HL-60 (cell line): ENCODE measurements at regions not wholly inside any gene's neighbourhood (a gene's known extent, or its start where the extent isn't known, plus 50 kb on each side); places are given as distances from the start of the nearest gene placed in this dataset.

Experiments used
- DNase-seq, 2 experiments: peaks; one replicate each; pipeline ENCODE4 v3.0.0-alpha.2; 2010 to 2020; ENCODE audit warnings: low read depth in 1 of 2, low spot score in 1 of 2
- H3K27ac ChIP-seq: fragments of 250-450 bp; sonication (Bioruptor Pico); replicated peaks from 2 replicates; pipeline ENCODE4 v1.5.1; 2020; ENCODE audit warnings: mild to moderate bottlenecking, moderate library complexity
- H3K27me3 ChIP-seq: fragments of 250-450 bp; sonication (Bioruptor Pico); 2 replicates; pipeline ENCODE4 v1.5.1; 2021; ENCODE audit warnings: mild to moderate bottlenecking, moderate library complexity; ENCODE audit not compliant: insufficient read depth, poor library complexity, severe bottlenecking
- H3K4me3 ChIP-seq: replicated peaks from 2 replicates; pipeline ENCODE4 v1.5.1; 2011; ENCODE audit warnings: mild to moderate bottlenecking, control low read depth, low read length; ENCODE audit not compliant: insufficient read depth
- CTCF ChIP-seq: IDR thresholded peaks from one replicate; pipeline ENCODE4 v1.5.1; 2011; ENCODE audit warnings: low read length, control low read depth, inconsistent platforms; ENCODE audit not compliant: insufficient read depth
- GABPA ChIP-seq: IDR thresholded peaks from 2 replicates; pipeline ENCODE4 v1.6.1; 2012; ENCODE audit warnings: low read depth
- POLR2AphosphoS5 ChIP-seq: IDR thresholded peaks from 2 replicates; pipeline ENCODE4 v1.6.1; 2012; ENCODE audit warnings: low read depth
- REST ChIP-seq: IDR thresholded peaks from 2 replicates; pipeline ENCODE4 v1.6.1; 2012; ENCODE audit warnings: low read depth; ENCODE audit not compliant: insufficient replicate concordance
- SPI1 ChIP-seq: IDR thresholded peaks from 2 replicates; pipeline ENCODE4 v1.6.1; 2012; ENCODE audit warnings: low read depth, mild to moderate bottlenecking, borderline replicate concordance

GRCh38 chr12:30569426-30569825 is 126.2 kb downstream of the IPO8 start:
- H3K4me3 ChIP-seq, result no peak overlapping the region
- TF ChIP-seq POLR2AphosphoS5 (no peak), CTCF (no peak), GABPA (no peak), SPI1 (no peak), REST (no peak)
- H3K27ac ChIP-seq, result no peak overlapping the region
- H3K27me3 ChIP-seq, result no peaks in the 10 kb centered on the region
- DNase-seq, result no peak

GRCh38 chr12:30568453-30568852 is 127.2 kb downstream of the IPO8 start:
- Histone ChIP-seq H3K4me3 (no peak overlapping the region), H3K27me3 (no peaks in the 10 kb centered on the region), H3K27ac (no peak overlapping the region)
- no peak for DNase-seq
- no peak for TF ChIP-seq SPI1

GRCh38 chr12:30567082-30567481 is 128.6 kb downstream of the IPO8 start:
- no peak for TF ChIP-seq SPI1
- no peak for TF ChIP-seq POLR2AphosphoS5
- no peak for TF ChIP-seq GABPA
- no peak for TF ChIP-seq REST
- TF ChIP-seq CTCF, result no peak
- no peak for DNase-seq
- Histone ChIP-seq H3K4me3 (no peak overlapping the region), H3K27me3 (no peaks in the 10 kb centered on the region), H3K27ac (no peak overlapping the region)

GRCh38 chr12:30564394-30564793 is 131.3 kb downstream of the IPO8 start:
- DNase-seq, result no peak
- H3K27me3 ChIP-seq, result no peaks in the 10 kb centered on the region
- no peak for TF ChIP-seq POLR2AphosphoS5
- TF ChIP-seq REST, result no peak
- TF ChIP-seq GABPA, result no peak
- TF ChIP-seq SPI1, result no peak
- no peak for TF ChIP-seq CTCF
- no peak overlapping the region for H3K27ac ChIP-seq
- H3K4me3 ChIP-seq, result no peak overlapping the region
